ENCODE measurements at regions not wholly inside any gene's neighbourhood (a gene's known extent, or its start where the extent isn't known, plus 50 kb on each side); places are given as distances from the start of the nearest gene placed in this dataset.

GRCh38 chr11:71332447-71332846, 80.1 kb upstream of the SHANK2 start:
- no peak for TF ChIP-seq CTCF (IDR thresholded peaks at IDR 0.05; ENCODE audit: extremely low read depth, missing control alignments)
- DNase-seq (ENCODE audit: low spot score): no peak

- no peak for TF ChIP-seq CTCF (IDR thresholded peaks at IDR 0.05; ENCODE audit: extremely low read depth, missing control alignments)
- no peak for DNase-seq (ENCODE audit: low spot score)
Observed at GRCh38 chr11:71332046-71332445, 79.7 kb upstream of the SHANK2 start.

- DNase-seq (ENCODE audit: low spot score): no peak
- no peak for TF ChIP-seq CTCF (IDR thresholded peaks at IDR 0.05; ENCODE audit: extremely low read depth, missing control alignments)
Observed at GRCh38 chr11:71331631-71332030, 79.3 kb upstream of the SHANK2 start.

- TF ChIP-seq CTCF (IDR thresholded peaks at IDR 0.05; ENCODE audit: extremely low read depth, missing control alignments): no peak
- no peak for DNase-seq (ENCODE audit: low spot score)
Observed at GRCh38 chr11:71330996-71331395, 78.6 kb upstream of the SHANK2 start.

GRCh38 chr11:71330349-71330748, 78.0 kb upstream of the SHANK2 start:
- no peak for TF ChIP-seq CTCF (IDR thresholded peaks at IDR 0.05; ENCODE audit: extremely low read depth, missing control alignments)
- no peak for DNase-seq (ENCODE audit: low spot score)

GRCh38 chr11:71329786-71330185, 77.4 kb upstream of the SHANK2 start:
- no peak for DNase-seq (ENCODE audit: low spot score)
- TF ChIP-seq CTCF (IDR thresholded peaks at IDR 0.05; ENCODE audit: extremely low read depth, missing control alignments): no peak

GRCh38 chr11:71329165-71329510, 76.8 kb upstream of the SHANK2 start:
- no peak for TF ChIP-seq CTCF (IDR thresholded peaks at IDR 0.05; ENCODE audit: extremely low read depth, missing control alignments)
- DNase-seq (ENCODE audit: low spot score): no peak

Measured in GM20000 (cell line).